PC-3 (cell line): ENCODE measurements at regions not wholly inside any gene's neighbourhood (a gene's known extent, or its start where the extent isn't known, plus 50 kb on each side); places are given as distances from the start of the nearest gene placed in this dataset.

Experiments
- EZH2 ChIP-seq: fragments of 300-600 bp; sonication (generic); IDR thresholded peaks from one replicate; pipeline ENCODE4 v1.6.1; 2017; ENCODE audit warnings: antibody characterized with exemption, mild to moderate bottlenecking, low read length; ENCODE audit not compliant: unreplicated experiment
- EZH2phosphoT487 ChIP-seq: fragments of 300-600 bp; sonication (generic); IDR thresholded peaks from 2 replicates; pipeline ENCODE4 v1.6.1; 2018; ENCODE audit warnings: mild to moderate bottlenecking, antibody characterized with exemption, low read length, borderline replicate concordance
- TF ChIP-seq, protein P1 (sequence below): fragments of 300-600 bp; sonication (generic); conservative IDR thresholded peaks from 2 replicates; pipeline ENCODE4 v1.5.1; 2017; ENCODE audit warnings: antibody characterized with exemption, low read depth, mild to moderate bottlenecking, low read length

DNA sequence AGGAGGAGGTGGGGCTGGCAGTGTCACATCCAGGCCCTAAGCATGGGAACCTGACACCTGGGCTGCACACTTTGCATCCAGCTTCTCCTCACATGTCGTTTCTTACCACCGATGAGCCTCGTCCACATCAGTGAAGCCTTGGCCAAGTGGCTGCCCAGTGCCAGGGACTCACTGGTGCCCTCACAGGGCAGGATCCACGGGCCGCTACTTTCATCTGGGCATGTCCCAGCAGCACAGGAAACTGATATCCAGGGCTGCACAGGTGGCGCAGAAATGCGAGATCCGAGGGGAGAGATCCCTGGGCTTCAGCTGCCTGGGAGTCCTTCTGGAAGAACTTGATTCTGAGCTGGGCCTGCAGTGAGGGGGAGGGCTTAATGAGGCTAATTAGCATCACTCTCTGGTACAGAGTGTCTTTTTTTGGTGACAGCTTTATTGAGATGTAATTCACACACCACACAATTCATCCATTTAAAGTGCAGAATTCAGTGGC is 291.6 kb upstream of the HDAC4 start:
- TF ChIP-seq EZH2phosphoT487 (no peak), EZH2 (no peak)
- TF ChIP-seq, protein P1, sequence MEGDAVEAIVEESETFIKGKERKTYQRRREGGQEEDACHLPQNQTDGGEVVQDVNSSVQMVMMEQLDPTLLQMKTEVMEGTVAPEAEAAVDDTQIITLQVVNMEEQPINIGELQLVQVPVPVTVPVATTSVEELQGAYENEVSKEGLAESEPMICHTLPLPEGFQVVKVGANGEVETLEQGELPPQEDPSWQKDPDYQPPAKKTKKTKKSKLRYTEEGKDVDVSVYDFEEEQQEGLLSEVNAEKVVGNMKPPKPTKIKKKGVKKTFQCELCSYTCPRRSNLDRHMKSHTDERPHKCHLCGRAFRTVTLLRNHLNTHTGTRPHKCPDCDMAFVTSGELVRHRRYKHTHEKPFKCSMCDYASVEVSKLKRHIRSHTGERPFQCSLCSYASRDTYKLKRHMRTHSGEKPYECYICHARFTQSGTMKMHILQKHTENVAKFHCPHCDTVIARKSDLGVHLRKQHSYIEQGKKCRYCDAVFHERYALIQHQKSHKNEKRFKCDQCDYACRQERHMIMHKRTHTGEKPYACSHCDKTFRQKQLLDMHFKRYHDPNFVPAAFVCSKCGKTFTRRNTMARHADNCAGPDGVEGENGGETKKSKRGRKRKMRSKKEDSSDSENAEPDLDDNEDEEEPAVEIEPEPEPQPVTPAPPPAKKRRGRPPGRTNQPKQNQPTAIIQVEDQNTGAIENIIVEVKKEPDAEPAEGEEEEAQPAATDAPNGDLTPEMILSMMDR = no peak
